ENCODE measurements at regions not wholly inside any gene's neighbourhood (a gene's known extent, or its start where the extent isn't known, plus 50 kb on each side); places are given as distances from the start of the nearest gene placed in this dataset.

GRCh38 chr5:40384782-40385390, 294.8 kb upstream of the PTGER4 start:
- no peak for DNase-seq

- DNase-seq = no peak
These were observed 295.7 kb upstream of the PTGER4 start for GRCh38 chr5:40383749-40384651.

- no peak for DNase-seq
These were observed 297.9 kb upstream of the PTGER4 start for GRCh38 chr5:40381676-40382363.

- DNase-seq = no peak
These were observed 298.7 kb upstream of the PTGER4 start for GRCh38 chr5:40381016-40381415.

GRCh38 chr5:40378396-40379177, 301.1 kb upstream of the PTGER4 start:
- DNase-seq = no peak

- DNase-seq = no peak
These were observed 303.1 kb upstream of the PTGER4 start for GRCh38 chr5:40376566-40376965.

- no peak for DNase-seq
These were observed 304.9 kb upstream of the PTGER4 start for GRCh38 chr5:40374853-40375252.

GRCh38 chr5:40368200-40368599, 311.5 kb upstream of the PTGER4 start:
- DNase-seq = no peak

- DNase-seq = no peak
These were observed 312.5 kb upstream of the PTGER4 start for GRCh38 chr5:40367255-40367654.

- no peak for DNase-seq
These were observed 314.1 kb upstream of the PTGER4 start for GRCh38 chr5:40365342-40366330.

- DNase-seq = no peak
These were observed 315.3 kb upstream of the PTGER4 start for GRCh38 chr5:40364441-40364840.

GRCh38 chr5:40361378-40361777, 318.3 kb upstream of the PTGER4 start:
- DNase-seq = no peak

- no peak for DNase-seq
These were observed 319.0 kb upstream of the PTGER4 start for GRCh38 chr5:40360685-40361084.

GRCh38 chr5:40359832-40360231, 319.9 kb upstream of the PTGER4 start:
- DNase-seq = no peak

GRCh38 chr5:40359093-40359492, 320.6 kb upstream of the PTGER4 start:
- no peak for DNase-seq

GRCh38 chr5:40356248-40356647, 323.5 kb upstream of the PTGER4 start:
- no peak for DNase-seq

GRCh38 chr5:40355846-40356245, 323.9 kb upstream of the PTGER4 start:
- DNase-seq = no peak

- DNase-seq = no peak
These were observed 324.5 kb upstream of the PTGER4 start for GRCh38 chr5:40355181-40355580.

- no peak for DNase-seq
These were observed 325.5 kb upstream of the PTGER4 start for GRCh38 chr5:40354171-40354570.

GRCh38 chr5:40353442-40353841, 326.3 kb upstream of the PTGER4 start:
- no peak for DNase-seq

GRCh38 chr5:40347981-40348725, 331.6 kb upstream of the PTGER4 start:
- no peak for DNase-seq
